Stimulated activated CD8-positive, alpha-beta memory T cell treated with anti-CD3 and anti-CD28 coated beads, Interleukin-12 subunit alpha, Interleukin-12 subunit beta, amount 100 ng/mL, for 24 hours (primary cell): ENCODE measurements at regions not wholly inside any gene's neighbourhood (a gene's known extent, or its start where the extent isn't known, plus 50 kb on each side); places are given as distances from the start of the nearest gene placed in this dataset.
A peak's percentile ranks its signal among the peaks of the same experiment; 100 is the strongest.

ENCODE experiments used
- DNase-seq: peaks from one replicate; pipeline ENCODE4 v3.0.0-alpha.2; 2020; ENCODE audit errors: extremely low read depth

DNA sequence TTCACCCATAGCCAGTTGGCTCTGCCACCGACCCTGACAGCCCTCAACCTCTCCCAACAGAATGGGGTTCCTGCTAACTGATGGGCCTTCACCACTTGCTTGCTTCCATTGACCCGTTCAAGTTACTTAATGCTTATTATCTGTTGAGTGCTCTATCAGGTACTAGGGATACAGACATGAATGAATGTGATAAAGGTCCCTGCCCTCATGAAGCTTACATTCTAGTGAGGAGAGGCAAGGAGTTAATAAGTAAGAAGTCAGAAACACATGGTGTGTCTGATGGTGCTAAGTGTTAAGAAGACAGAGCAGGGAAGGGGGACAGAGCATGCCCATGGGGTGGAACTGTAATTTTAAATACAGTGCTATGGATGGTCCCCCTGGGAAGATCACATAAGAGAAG lies 107.5 kb upstream of the JUN start:
- no peak for DNase-seq

DNA sequence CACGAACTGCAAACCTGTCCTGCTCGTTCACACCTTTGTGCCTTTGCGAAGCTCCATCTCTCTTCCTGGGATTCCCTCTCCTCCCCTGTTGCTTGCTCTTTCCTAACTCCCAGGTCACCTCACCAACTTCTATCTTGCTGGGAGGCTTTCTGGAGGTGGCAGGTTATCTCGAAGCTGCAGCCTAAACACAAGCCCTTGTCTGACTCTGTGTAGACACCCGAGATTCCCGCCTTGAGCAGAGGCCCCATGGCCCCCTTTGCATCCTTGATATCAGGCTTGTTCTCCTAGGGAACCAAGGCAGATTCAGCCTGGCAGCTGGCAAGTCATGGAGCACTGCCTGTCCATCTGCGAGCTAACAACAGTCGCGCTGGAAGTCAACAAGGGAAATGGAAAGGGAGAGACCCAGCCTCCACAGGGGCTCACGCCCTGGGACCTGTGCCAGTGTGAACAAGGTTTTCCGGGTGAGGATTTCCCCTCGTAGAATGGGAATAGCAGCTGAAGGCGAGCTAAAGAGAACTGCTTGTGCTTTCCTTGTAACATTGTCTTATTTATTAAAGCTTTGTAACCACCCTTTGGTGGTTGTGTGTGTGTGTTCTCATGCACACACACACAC lies 109.5 kb upstream of the JUN start:
- no peak for DNase-seq

DNA sequence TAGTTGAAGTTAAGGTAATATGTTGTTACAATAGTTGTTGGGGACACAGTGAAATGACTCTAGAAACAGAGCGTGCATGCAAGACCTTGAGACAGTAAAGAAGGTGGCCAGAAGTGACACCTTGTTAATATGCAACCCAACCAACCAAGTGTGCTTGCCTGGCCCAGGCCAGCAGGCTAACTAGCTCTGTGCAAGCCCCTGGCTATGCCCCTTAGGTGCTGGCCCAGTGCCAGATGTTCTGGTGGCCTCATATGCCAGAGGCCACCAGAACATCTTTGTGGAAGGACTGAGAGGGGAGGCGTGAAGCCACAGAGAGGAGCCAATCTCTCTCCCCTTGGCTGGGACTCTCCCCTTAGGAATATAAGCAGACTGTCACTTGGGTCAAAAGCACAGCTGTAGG lies 111.2 kb upstream of the JUN start:
- no peak for DNase-seq

DNA sequence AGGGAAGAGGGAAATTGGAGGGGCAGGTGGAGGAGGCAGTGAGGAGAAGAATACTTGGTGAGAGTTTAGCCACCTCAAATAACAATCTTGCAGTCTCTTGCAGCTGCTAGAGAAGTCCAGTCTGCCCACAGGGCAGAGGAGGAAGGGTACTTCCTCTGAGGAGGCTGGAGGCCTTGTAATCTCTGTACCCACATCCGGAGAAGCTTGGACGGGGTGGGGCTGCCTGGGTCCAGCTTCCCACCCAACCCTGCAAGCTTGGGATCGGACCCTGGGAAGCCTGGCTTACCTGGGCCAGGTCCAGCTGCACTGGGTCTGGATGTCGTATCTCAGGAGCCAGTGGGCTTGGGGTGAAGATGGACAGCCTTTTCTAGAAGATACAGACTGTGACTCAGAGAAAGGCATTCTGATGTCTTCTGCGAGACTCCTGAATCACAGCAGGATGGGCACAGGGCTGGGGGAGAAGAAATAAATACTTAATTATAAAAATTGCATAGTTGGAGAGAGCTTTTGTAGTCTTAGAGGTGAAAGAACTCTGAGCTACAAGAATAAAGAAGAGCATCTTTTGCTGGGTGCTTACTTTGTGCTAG lies 111.8 kb upstream of the JUN start:
- DNase-seq, result no peak

DNA sequence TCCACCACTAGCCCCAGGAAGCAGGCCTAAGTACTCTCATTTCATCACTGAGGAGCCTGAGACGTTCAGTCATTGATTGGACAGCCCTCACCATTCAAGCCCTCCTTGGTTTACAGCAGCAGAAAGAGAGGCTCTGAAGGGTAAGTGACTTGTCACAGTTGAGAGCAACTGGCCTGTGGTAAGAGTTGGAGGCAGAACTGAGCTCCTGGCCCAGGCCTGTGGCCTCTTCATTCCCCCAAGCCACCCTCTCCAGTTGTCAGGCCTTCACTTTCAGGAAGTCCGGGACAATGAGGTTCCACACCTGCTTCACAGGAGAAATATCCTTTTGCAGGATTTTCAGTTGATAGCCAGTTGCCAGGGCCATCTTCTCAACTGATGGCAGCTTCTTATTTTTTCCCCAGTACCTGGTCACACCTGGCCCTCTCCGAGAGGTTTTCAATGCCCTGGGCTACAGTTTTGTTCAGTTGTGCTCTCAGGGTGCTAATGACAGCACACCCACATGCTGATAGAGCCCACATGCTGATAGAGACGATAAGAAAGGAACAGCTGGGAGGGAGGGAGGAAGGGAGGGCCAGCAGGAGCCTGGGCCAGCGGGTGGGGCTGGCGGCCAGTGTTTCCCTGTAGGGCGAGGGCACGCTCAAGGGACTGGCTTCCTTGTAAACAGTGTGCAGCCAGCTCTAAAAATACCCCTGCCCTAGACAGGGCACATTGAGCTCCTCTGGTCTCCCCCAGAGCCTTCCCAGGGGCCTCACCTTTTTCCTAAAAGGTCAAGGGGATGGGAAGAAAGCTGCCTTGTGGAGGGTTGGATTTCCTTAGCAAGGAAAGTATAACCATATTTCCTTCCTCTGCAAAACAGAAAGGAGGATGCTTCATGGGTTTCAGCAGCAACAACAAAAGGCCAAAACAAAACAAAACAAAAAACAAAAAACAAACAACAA lies 112.7 kb upstream of the JUN start:
- no peak for DNase-seq

DNA sequence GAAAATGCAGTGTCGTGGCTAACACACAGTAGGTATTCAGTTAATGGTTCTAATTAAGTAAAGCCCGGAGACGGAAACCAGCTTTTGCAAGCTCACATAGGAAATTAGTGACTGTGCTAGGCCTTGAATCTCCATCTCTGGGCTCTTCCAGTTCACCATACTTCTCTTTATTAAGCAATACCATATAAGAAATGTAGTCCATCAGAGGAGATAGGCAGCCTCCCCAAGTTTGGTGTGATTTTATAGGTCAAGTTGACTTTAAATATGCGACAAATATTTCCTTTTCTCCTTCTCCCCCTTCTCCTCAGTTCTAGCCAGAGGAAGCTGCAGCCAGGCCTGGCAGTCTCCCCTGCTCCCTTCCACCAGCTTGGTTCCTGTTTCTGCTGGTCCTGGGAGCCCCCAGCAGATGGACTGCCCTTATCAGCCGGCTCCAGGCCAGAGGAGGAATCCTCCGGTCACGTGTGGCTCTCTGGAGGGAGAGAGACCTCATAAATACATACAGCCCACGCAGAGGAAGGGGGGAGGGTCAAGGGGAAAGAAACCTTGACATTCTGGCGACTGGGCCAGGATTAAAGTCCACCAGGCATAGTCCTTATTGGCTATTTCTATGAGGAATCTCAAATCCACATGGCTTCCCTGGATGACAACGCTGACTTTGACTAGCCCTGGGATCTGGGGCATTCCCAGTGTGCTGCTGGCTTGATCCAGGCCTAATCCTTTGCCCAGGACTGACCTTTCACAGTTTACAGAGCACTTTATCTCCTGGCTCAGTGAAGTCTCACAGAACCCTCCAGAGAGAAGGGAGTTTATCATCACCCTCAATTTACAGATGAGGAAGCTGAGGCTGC lies 115.1 kb upstream of the JUN start:
- DNase-seq, result no peak

DNA sequence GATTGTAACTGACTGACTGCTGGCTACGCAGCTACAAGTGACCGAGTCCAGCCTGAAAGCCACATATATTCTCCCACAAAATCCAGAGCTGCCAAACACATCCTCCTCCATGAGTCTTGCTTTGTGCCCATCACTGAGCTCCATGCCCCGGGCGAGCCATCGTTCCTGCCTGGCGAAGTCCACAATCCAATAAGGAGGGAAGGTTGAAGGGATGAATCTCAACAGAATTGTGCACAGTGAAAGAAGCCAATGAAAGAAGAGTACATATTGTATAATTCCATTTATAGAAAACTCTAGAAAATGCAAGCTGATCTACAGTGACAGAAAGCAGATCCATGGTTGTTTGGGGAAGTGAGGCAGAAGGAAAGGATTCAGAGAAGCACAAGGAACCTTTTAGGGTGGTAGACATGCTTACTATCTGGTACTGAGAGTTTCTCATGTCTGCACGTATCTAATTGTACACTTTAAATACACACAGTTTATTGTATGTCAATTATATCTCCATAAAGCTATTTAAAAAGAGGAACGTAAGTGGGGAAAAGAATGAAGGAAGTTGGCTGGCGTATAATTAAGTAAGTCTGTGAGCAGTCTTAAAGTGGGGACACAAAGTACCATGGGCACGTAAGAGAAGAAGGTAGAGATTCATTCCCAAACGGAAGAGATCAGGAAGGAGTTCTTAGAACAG lies 115.9 kb upstream of the JUN start:
- no peak for DNase-seq

DNA sequence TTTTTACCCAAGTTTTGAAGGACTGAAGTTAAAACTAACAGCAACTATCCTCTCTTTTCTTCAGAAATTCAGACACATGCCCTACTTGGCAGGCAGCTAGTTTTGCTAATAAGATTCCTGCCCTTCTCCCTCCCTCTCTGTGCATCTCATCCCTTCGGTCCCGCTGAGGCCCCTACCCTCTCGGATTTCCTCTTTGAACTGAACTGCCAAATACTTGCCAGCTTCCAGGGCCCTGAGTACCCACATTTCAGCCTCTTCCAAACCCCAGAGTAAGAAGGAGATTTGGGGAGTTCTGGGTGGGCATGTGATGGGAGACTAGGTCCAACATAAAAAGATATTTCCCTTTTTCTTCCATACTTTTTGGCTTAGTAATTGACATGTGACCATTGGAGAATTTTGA lies 116.5 kb upstream of the JUN start:
- no peak for DNase-seq

DNA sequence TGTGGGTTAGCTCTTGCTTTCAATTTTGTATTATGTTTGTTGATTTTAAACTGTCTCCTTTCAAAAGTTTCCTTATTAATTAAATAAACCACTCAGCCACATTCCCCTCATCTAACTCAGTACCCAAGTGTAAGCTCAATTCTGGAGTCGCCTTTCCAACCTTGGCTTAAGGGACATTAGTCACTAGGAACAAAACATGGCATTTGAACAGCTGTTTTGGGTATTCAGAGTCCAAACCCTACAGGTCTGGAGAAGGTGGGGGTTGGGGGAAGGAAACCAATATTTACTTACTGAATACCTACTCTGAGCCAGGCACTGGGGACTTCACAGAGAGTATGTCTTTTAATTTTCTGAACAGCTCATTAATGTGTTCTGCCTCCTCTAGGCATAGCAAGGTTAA lies 117.2 kb upstream of the JUN start:
- no peak for DNase-seq

DNA sequence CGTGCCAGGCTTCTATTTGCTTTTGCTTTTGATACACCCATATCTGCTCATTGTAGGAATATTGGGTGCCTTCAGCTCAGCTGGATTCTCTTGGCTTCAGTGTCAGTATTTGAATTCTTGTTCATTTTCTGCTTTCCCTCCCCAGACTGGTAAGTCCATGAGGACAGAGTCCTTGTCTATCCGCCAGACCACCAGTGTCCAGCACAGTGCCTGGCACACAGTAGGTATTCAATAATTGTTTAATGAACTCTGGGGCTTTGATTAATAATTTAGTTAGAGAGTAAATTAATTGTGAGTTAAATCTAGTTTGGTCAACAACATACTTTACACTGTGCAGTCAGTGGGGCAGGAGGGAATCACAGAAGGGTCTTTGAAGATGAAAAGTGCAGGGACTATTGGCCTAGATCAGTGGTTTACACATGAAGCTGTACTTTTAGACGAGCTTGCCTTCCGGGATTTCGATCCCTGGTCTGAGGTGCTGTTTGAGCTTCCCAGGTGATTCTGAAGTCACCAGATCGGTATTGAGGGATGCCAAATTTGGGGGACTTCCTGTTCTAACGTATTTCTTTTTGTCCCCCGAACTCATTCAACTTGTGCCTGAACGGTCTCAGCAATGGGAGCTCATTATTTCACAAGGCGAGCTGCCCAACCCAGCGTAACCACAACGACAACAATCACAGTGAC lies 119.1 kb upstream of the JUN start:
- DNase-seq, result no peak

DNA sequence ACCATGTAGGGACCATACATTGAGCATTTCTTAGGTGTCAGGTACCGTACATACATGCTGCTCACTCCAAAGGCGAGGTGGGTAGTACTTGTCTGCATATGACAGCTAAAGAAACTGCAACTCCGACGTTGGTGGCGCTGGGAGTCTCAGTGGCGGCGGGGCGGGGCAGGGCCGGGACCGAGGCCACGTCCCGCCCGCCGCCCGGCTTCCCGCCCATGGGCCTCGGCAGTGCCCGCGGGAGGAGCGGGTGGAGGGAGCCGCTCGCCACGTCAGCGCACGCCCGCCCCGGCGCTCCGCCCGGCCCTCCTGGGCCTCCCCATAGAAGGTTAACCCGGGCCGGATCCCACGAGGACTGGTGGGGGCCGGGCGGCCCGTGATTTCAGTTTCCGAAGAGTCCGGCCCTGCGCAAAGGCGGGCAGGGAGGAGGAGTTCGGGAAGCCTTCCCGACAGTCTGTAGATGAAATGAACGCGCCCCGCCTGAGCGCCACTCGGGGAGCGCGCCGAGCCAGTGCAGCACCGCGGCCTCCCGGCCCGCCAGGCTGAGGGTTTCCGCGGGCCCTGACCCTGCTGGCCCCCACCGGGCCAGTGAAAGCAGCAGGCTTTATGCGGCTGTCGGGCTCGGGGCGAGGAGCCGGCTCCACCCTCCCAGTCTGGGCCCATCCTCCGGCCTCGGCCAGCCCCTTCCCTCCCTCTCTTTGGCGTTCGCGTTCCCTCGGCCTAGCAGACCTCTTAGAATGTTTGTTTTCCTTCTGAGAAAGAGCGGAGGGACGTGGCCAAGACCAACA lies 119.9 kb upstream of the JUN start:
- DNase-seq, result peak; percentile 63

DNA sequence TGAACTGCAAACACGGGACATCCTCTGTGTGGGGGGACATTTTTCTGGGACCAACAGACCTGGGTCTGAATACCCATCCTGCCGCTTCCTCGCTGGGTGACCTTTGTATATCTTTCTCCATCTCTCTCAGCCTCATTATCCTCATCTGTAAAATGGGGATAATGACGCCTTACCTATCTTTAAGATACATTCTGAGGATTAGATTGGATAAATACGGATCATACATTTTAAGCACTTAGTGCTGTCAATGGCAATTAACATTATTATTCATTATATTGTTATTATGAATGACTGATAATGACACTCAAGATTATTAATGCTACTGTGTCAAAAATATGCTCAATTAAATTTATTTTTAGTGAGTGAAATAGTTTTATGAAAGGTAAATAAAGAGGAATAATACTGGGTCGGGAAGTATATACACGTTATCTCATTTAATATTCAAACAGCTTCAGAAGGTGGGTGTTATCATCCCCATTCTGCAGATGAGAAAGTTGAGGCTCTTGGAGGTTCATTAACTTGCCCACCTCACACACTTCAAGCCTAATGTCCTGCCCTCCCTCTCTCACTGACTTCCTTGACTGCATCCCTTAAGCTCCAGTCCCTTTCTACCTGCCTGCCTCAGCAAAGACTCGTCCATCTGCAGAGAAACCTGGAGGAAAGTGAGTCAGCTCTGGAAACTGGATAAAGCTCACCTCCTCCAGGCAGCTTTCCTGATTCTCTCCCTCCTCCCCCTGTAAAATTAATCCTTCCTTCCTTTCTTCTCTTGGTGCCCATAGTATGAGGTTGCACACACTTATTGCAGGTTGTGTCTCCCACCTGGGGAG lies 120.7 kb upstream of the JUN start:
- no peak for DNase-seq

DNA sequence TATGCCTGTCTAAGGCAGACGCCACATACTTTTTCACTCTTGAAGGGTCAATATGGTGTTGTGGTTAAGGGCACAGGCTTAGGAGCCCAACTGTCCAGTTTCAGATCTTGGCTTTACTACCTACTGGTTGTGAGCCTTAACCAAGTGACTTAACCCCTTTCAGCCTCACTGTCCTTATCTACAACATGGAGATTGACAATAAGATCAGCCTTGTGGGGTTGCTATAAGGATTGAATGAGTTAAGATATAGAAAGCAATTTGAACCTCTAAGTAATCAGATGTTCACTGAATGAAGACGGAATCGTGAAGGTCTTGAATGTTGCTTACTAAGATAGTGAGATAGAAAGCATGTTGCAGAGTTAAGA lies 121.3 kb upstream of the JUN start:
- no peak for DNase-seq

DNA sequence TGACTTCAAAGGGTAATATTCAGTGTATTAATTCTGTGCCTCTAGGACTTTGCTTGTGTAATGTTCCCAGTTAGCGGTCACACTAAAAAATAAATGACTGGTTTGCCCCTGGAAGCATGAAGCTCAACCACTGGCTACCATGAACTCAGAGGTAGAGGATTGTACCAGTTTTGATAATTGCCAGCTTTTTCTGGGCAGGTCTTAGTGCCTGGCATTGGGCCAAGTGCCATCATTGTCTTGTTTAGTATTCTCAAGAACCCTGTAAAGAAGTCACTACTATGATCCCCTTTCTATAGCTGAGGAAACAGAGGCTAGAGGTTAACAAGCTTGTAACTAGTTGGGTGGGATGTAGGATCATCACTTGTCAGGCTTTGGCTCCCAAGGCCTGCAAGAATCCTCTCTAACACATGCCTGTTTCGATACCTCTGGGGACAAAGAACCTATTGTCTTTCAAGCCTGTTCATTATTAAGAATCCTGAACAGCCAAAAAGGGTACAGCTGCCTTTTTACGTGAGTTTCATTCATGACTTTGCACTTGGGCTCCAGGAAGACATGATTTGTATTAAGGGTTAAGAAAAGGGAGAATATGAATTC lies 121.9 kb upstream of the JUN start:
- DNase-seq, result no peak

DNA sequence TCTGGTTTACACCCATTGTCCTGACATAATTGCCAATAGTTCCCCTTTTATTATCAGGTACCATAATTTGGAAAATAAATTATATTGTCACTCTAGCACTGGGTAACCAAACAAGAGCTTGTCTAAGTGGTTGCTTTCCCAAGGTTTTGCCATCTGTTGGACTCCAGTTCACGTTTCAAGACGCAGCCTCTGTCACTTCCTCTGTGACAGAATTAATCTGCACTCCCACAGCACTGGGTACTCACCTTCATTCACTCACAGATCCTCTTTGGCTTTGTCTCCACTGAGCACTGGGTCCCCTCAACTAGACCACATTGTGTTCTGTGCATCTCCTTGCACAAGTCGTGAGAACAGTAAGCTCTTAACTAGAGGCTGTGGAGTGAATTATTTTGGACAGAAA lies 123.6 kb upstream of the JUN start:
- DNase-seq, result no peak

DNA sequence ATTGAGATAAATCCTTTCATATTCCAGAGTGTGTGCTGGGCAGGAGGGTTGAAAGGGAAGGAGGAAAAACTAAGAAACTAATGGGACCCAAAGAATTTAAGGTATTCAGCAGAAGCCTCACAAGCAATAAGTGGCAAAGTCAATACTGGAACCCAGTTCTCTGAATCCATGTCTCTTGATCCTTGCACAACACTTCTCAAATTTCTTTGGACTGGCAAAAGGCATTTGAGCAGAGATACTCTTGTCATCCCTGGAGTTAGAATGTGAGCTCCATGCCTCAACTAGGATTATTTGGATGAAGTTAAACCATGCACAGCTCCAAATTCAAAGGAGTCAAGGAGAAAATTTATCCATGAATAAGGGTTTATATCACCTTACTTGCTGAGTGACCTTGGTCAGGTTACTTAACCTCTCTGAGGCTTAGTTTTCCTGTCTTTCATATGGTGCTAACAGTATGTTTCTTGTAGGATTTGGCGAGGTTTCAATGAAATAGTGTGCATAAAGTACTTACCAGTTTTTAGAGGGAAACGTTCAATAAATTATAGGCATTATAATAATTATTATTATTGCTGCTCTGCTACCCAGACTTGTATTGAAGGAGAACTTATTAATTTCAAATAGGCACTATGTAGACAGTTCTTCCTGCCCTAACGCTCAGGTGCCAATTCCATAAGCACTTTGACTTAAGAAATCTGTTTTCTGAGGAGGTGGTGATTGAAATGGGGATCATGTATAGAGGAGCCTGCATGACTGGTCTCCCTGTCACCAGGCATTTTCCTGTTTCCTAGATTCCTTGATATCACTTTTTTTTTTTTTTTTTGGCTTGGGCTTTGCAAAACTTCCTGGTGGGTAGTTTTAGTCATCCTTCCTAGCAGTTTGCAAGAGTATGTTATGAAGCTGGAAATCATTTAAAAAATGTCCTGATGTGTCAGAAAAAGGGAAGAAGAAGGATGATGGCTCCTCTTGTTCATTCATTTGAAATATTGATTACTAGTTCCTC lies 125.0 kb upstream of the JUN start:
- no peak for DNase-seq

DNA sequence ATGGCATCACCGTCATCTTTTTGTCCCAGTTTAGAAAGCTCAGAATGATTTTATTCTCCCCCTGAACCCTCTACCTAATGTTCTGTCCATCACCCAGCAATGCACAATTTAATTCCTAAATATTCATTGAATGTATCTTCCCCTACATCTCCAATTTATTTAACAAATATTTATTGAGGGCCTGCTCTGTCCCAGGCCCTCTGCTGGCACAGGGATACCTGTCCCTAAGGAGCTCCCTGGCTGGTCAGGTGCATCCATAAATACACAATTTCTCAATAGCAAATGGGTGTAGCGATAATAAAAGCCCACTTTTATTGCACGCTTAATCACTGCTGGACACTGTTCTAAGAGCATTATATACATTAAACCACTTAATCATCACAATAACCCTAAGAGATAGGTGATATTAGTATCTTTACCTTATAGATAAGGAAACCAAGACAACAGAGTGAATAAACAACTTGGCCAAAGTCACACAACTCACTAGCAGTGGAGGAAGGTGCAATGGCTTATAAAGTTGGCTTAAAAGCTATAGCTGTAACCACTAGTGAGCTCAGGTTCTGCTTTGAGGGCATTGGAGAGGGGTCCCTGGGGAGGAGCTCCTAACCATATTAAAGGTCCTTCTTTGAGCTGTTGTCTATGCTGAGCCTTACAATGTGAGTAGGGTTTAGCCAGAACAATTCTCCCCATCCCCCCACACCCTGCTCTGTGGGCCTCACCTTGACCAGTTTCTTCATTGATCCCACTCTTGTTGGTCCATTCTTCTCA lies 126.3 kb upstream of the JUN start:
- DNase-seq, result no peak
